ENCODE measurements at regions not wholly inside any gene's neighbourhood (a gene's known extent, or its start where the extent isn't known, plus 50 kb on each side); places are given as distances from the start of the nearest gene placed in this dataset.

GRCh38 chr11:112786196-112786595 lies 175.0 kb upstream of the NCAM1 start:
- Histone ChIP-seq H4K91ac (ENCODE audit: insufficient read depth, low read depth, low read length) (no peak overlapping the region), H2AFZ (replicated peaks; ENCODE audit: low read length, poor library complexity) (no peak overlapping the region)

More at GRCh38 chr11:112786196-112786595, 175.0 kb upstream of the NCAM1 start:
- no peaks in the 10 kb centered on the region for H3K27me3 ChIP-seq (ENCODE audit: control insufficient read depth, insufficient read depth, low read length)
- H3K9me3 ChIP-seq (ENCODE audit: control insufficient read depth, insufficient read depth, low read length): 0 out of 2 replicates have a peak, but pooled peaks cover 2% of the 10 kb centered on the region
- H2BK20ac ChIP-seq (ENCODE audit: low read depth, low read length): no peak overlapping the region
- H3K4ac ChIP-seq (ENCODE audit: low read depth, low read length): no peak overlapping the region
- H3K14ac ChIP-seq (replicated peaks; ENCODE audit: low read depth, low read length): no peak overlapping the region
- H3K56ac ChIP-seq (ENCODE audit: extremely low read depth, insufficient read depth, low read length): no peak overlapping the region
- no peaks in the 10 kb centered on the region for H3K4me1 ChIP-seq (ENCODE audit: control insufficient read depth, insufficient read depth, low read length)
- H3K18ac ChIP-seq (ENCODE audit: low read depth, low read length): no peak overlapping the region
- H2AK5ac ChIP-seq (ENCODE audit: low read depth, low read length): no peak overlapping the region
- no peak overlapping the region for H3K27ac ChIP-seq (ENCODE audit: insufficient read depth, low read length)
- H4K20me1 ChIP-seq (ENCODE audit: insufficient read depth, low read length): no peaks in the 10 kb centered on the region
- no peak overlapping the region for H2BK5ac ChIP-seq (ENCODE audit: low read depth, low read length, poor library complexity, severe bottlenecking)
- no peaks in the 10 kb centered on the region for H3K79me1 ChIP-seq (ENCODE audit: low read depth in 1 of 2, low read length in 2 of 2)
- no peak overlapping the region for H3K23ac ChIP-seq (ENCODE audit: low read depth, low read length)
- H3K4me2 ChIP-seq (ENCODE audit: low read depth, low read length): no peak overlapping the region
- H2AK9ac ChIP-seq (replicated peaks; ENCODE audit: low read depth, low read length, poor library complexity): no peak overlapping the region
- WGBS, 2 experiments (ENCODE audit: extremely low coverage in 2 of 2, insufficient read length in 1 of 2): no CpG with 5 or more reads among the region's 3 CpGs
- no peak overlapping the region for H4K5ac ChIP-seq (ENCODE audit: low read depth, low read length)
- DNase-seq (no peak), ATAC-seq (ENCODE audit: low read depth) (no peak)
- no peak overlapping the region for H3K4me3 ChIP-seq (ENCODE audit: insufficient read depth, low read depth, low read length)
- dilution Hi-C loops (cut with HindIII; ENCODE audit: low sequenced_read_pairs, unreplicated experiment): no loop called here
- H2BK120ac ChIP-seq (ENCODE audit: low read depth, low read length): no peak overlapping the region
- CTCF ChIA-PET: no interaction called here
- H4K8ac ChIP-seq (ENCODE audit: low read depth in 2 of 2, low read length in 2 of 2): no peak overlapping the region
- H3K9ac ChIP-seq (ENCODE audit: low read depth, low read length): no peak overlapping the region
- no TSS peak for BruUV-seq (replicated peaks)
- in situ Hi-C loops (cut with MboI; ENCODE audit: low sequenced_read_pairs): no loop called here
- TF ChIP-seq NFE2L2 (IDR thresholded peaks at IDR 0.05; ENCODE audit: low read depth, low read length): no peak
- no peak for TF ChIP-seq CHD1 (IDR thresholded peaks at IDR 0.05; ENCODE audit: low read depth, low read length)
- no peak for TF ChIP-seq MXI1 (IDR thresholded peaks at IDR 0.05; ENCODE audit: borderline replicate concordance, low read depth, low read length)
- TF ChIP-seq MAZ (IDR thresholded peaks at IDR 0.05; ENCODE audit: borderline replicate concordance, low read depth, low read length): no peak
- TF ChIP-seq RFX5 (IDR thresholded peaks at IDR 0.05; ENCODE audit: low read depth, low read length): no peak
- no peak for TF ChIP-seq BHLHE40 (IDR thresholded peaks at IDR 0.05; ENCODE audit: low read depth, low read length)
- TF ChIP-seq MAFK (IDR thresholded peaks at IDR 0.05; ENCODE audit: low read depth, low read length): no peak
- TF ChIP-seq CTCF (conservative IDR thresholded peaks at IDR 0.05; ENCODE audit: low read depth, low read length): no peak
- no peak for TF ChIP-seq RAD21 (IDR thresholded peaks at IDR 0.05; ENCODE audit: low read length)
- TF ChIP-seq POLR2A (IDR thresholded peaks at IDR 0.05; ENCODE audit: low read depth, low read length): no peak
- no peak for TF ChIP-seq SMC3 (IDR thresholded peaks at IDR 0.05; ENCODE audit: low read depth, low read length)
- TF ChIP-seq ELK1 (IDR thresholded peaks at IDR 0.05; ENCODE audit: borderline replicate concordance, low read depth, low read length): no peak
- TF ChIP-seq FOS (IDR thresholded peaks at IDR 0.05; ENCODE audit: low read depth, low read length): no peak
- no peak for TF ChIP-seq USF2 (IDR thresholded peaks at IDR 0.05; ENCODE audit: low read depth, low read length)
- no peak for TF ChIP-seq RCOR1 (IDR thresholded peaks at IDR 0.05; ENCODE audit: insufficient replicate concordance, low read length)
- no peak for TF ChIP-seq CEBPB (IDR thresholded peaks at IDR 0.05; ENCODE audit: low read depth, low read length)
- H3K9me1 ChIP-seq (ENCODE audit: insufficient read depth, low read length): no peaks in the 10 kb centered on the region
- no peak overlapping the region for H2BK15ac ChIP-seq (ENCODE audit: low read depth, low read length)
- POLR2A ChIA-PET (ENCODE audit: unreplicated experiment): interaction anchor here (0.5 kb wide), 1 partner anchor 767 kb away, joined by 5 read pairs; no protein-coding TSS in a partner anchor
- intact Hi-C loops (cut with micrococcal nuclease): no loop called here
- no peaks in the 10 kb centered on the region for H3K36me3 ChIP-seq (ENCODE audit: control insufficient read depth, insufficient read depth, low read length)
